Activated T-cell treated with anti-CD3 and anti-CD28 coated beads for 48 hours (primary cell): ENCODE measurements at regions not wholly inside any gene's neighbourhood (a gene's known extent, or its start where the extent isn't known, plus 50 kb on each side); places are given as distances from the start of the nearest gene placed in this dataset.
"Not testable (repeated sequence)": the region's sequence is repeated elsewhere in the genome, so short reads cannot be mapped to it uniquely, and the experiment has no call there.

Source experiments
- DNase-seq: peaks from one replicate; pipeline ENCODE4 v3.0.0-alpha.2; 2020; ENCODE audit warnings: low read depth

DNA sequence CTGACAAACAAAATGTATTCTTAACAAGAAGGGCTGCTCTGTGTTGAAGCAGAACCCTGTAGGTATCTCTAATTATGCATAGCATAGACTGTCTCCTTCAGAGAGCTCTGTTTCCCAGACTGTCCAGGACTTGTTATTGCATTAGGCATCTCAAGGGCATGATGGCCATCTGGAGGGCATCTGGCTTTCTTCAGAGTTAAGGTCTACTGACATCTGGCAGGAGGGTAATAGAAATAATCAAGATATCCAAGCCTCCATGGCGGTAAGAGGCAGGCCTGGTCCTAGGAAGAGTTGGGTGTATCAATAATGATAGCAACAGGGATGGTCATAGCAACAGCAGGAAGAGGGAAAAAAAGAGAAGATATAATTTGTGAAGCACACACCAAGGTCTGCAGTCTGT is 161.2 kb downstream of the TTC8 start:
- DNase-seq = no peak

DNA sequence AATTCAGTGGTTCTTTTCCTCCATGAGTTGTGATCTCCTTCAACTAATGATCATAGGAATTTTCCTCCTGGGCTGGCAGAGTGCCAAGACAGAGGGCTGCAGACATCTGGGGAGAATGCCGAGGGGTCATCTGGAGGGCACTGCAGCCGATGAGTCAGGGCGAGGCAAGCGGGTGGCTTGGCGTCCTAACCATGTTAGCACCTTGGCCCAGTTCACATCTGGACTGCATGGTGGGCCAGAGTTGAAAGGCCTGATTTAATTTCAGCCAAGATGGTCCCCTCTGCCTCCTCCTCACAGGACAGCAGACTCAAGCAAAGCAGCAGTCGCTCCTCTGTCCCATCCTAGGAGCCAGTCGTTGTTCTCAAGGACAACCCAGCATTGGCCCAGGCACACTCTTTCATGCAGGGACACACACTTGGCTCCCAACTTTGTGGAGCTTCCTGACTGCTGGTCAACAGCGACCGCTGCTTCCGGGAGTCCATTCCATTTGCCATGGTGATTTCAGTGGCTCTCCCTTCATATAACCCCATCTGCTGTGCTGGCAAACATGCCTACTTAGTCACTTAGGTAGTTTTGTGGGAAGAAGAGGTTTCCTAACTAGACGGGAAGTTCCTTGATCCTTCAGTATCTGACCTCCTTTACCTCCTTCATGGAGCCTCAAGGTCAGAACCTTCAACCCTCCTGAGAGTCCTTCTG is 161.8 kb downstream of the TTC8 start:
- no peak for DNase-seq

DNA sequence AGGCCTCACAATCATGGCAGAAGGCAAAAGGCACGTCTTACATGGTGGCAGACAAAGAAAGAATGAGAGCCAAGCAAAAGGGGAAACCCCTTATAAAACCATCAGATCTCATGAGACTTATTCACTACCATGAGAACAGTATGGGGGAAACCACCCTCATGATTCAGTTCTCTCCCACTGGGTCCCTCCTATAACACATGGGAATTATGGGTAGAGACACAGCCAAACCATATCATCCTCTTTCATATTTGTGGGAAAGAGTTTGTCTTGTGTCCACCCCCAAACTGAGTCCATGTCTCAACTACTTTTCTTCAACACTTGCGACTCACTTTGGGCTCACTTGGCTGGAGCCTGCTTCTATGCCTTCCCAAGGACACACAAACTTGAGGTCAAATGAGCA is 162.5 kb downstream of the TTC8 start:
- DNase-seq = not testable (repeated sequence)

DNA sequence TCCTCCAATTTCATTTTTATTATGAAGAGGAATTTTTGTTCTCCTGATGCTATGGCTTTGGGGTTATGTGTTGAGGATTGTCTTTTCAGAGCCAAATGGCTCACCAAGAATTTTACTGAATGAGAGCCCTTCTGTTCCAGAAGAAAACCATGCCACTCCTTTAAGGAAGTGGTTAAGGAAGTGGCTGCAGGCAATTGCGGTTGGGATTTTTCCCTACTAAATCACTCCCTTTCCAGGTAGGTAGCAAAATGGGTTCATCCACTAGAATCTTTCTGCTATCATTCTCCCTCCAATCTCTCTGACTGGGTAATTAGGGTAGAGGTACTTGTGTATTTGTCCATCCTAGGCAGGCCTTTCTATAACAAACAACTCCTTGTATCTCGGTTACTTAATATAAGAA is 163.1 kb downstream of the TTC8 start:
- no peak for DNase-seq

DNA sequence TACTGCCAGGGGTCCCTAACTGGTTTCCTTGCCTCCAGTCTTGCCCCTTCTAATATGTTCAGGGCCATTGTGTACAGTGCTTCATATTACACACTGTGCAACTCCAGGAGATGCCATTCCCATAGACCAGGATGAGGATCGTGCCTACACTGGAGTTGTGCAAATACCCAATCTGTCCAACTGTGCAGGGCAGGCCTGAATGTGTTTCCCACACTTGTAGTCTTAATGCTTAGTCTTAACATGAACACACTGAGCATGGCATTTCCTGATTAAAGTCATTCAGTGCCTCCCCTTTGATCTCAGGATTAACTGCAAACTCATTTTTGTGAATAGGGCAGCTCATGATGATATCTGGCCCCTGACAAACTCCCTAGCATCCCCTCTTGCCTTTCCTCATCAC is 165.5 kb downstream of the TTC8 start:
- DNase-seq = no peak

DNA sequence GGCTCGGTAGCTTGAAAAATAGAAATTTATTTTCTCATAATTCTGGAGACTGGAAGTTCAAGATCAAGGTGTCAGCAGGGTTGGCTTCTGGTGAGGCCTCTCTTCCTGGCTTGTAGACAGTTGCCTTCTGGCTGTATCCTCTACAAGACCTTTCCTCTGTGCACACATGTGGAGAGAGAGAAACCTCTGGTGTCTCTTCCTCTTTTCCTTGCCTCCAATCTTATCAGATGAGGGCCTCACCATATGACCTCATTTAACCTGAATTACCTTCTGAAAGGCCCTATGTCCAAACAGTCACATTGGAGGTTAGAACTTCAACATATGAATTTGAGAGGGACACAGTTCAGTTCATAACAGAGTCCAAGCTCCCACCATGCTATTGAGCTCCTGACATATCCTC is 166.4 kb downstream of the TTC8 start:
- no peak for DNase-seq

DNA sequence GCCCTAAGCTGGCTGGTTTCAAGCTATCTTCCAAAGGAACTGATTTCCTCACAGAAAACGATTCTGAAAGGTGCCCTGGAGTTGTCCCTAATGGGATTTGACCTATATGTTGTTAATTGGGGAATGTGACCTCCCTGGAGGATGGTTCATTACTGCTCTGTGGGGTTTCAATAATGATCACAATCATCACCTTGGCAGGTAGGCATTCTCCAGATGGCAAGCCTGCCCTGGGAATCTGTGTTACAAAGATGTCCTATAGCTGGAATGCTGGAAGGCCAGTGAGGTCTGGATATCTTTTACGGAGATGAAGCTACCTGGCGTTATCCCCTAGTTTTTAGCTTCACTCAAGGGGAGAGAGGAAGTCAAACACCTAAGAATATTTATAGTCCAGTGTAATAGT is 167.6 kb downstream of the TTC8 start:
- DNase-seq = no peak

DNA sequence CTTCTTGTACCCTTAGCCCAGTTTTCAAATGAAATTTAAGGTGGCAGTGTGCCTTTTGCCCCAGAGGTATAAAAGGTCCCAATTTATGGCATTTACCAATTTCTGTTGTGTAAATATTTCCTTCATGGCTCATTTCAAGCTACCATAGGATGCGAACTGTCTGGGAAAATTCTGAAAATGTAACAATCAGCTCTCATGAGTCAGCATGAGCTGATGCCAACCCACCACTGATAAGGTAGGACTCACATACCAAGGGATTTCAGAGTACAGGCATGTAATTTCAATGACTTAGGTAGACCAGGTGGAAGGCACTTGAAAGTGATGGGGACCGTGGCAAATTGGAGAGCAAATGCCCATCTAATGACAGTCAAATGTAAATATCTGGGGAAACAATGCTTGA is 169.5 kb downstream of the TTC8 start:
- no peak for DNase-seq

DNA sequence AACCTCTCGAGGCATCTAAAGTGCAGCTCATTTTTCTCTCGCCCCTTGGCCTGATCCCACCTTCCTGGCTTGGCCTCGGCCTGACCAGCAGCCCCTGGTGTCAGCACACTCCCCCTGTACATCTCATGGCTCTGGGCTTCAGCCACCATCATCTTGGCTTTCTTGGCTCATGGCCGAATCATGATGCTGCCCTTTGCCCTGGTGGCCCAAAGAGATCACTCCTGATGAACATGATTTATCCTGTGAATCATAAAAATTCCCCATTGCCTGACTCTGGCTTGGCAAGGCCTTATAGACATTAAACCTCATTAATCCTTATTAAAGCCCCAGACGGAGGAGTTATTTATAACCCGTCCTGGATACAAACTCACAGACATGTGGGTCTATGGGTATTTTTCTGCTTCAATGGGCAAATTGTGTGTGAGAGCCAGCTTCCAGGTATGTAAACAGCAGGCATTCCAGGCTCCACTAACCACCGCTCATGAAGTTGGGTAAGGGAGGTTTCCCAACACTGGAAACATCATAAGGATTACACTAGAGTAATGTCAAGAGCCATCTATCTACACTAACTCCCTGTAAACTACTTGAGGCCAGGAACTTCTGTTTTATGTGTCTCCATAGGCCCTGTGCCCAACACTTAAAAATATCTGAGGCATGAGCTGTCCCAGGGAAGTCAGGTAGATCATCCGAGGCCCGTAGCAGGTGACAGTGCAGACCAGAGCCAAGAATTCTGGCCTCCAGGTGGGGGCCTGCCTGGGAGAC is 171.2 kb downstream of the TTC8 start:
- DNase-seq = no peak

DNA sequence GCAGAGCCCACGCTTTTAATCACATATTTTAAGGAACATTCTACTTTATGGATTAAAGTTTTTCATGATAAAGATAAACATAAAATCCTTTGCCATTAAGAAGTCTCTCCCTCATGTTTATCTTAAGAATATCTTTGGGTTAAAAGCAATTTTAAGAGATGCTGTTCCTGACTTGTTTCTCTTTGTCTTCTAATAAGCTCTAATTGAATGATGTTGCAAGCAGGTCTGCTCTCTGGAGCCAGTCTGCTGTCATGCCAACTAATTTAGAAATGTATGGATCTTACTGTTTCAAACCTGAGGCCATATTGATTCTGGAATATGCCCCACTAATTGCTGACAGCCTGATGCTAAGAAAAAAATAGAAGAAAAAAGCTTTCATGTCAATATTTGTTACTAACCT is 173.6 kb downstream of the TTC8 start:
- no peak for DNase-seq

DNA sequence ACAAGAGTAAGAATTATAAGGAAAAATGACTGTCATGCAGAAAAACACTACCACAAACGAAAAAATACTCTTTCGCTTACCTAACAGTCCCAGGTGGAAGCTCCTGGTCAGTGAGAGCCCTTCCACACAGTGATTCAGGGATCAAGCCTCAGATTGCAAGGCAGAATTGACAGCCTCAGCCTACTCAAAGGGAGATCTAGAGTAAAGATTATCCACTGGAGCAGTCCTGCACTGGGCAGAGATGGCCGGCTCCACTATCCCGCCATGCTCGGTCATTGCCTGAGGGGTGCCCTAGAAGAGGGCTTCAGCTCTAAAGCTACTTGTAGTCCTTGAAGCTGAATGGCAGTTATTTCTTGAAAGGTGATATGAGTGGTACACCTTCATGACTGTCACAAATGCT is 174.7 kb downstream of the TTC8 start:
- DNase-seq = no peak

DNA sequence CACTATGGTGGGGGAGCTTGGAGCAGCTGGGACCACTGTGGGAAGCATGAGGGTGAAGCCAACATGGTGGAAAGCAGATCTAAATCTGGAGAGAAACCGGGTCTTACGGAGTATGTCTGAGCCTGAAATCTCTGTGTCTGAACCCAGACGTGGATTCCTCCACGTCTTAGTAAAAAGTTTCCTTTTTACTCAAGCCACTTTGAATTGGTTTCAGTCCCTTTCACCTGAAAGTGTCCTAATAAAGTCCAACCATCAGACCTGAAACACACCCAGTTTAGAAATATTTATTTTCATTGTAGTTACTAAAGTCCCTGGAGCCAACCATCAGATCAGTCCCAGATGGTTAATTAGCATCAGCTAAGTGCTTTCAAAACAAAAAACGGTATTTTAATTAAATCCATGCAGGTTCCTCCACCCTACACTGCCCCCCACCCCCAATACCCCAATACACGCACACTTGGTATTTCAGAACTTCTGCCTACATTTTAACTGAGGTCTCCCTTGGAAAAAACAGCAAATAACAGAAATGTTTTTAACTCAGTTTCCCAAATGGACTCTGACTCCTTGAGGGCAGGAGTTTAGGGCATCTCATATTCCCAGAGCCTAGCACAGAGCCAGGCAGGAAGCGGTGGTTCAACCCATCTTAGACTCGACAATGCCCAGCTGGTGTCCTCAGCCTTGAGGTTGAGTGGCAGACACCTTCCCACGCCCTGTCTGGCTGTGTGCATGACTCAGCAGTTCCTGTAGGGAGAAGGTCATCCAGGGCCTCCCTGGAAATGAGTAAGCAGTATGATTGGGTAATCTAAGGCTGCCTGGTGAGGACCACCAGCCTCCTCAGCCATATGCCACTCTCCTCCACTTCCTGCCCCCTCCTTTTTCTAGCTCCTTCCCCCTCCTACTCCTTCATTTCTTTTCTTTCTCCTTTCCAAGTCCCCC is 175.8 kb downstream of the TTC8 start:
- peak; percentile 43 for DNase-seq

DNA sequence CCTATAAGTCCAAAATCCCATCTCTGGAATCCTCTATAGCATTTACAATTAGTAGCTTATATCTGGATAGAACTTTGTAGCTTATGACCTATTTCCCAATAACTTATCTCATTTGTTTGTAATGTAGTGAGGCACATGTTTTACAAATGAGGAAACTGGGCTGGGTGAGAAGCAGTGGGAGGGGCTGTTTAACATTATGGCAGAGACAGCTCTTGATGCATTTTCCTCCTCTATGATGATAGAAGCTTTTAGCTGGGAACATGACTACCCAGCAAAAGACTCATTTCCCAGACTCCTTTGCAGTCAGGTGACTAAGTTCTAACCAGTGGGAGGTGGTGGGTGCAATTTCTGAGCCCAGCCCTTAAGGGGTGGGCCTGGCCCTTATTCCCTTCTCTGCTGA is 179.7 kb downstream of the TTC8 start:
- DNase-seq = no peak

DNA sequence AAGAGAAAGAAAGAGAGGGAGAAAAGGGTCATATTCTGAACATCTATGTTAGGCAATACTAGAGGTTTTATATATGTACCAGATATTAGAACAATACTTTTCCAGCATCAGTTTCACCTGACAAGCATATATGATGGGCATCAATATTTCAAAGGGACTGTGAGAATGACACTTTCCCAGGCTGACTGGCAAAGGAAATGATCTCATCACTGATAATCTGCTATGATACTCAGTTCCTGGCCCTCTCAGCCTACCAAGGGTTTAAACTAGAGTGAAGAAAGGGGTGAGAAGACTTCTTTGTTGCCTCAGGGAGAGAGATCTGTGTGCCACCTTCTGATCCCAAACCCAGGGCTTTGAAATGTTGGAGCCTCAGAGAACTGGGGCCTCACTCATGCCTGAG is 183.5 kb downstream of the TTC8 start:
- DNase-seq = no peak

DNA sequence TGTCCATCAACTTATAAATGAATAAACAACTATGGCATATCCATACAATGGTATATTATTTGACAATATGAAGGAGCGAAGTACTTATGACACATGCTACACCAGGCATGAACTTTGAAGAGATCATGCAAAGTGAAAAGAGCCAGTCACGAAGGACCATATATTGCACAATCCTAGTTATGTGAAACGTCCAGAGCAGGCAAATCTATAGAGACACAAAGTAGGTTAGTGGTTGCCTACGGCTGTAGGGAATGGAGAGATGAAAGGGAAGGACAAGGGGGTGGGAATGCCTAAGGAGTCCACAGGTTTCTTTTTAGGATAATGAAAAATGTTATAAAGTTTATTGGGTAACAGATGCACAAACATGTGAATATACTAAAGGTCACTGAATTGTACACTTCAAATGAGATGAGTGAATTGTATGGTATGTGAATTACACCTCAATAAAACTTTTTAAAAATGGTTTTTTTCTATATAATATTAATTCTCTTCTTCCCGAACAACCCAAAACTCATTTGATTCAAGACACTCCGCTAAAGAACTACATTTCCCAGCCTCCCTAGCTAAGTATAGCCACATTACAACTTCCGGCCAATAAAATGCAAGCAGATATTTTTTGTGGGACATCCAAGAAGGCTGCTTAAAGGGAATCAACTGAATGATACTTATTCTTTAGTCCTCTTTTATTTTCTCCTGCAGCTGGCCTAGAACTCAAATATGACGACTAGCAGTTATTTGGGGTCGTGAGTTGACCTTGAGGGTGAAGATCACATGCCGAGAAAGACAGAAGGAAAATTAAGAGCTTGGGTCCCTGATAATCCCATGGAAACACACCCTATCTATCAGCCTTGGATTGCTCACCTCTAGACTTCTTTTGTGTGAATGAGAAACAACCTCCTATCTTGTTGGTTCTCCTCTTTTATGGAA is 187.2 kb downstream of the TTC8 start:
- no peak for DNase-seq

DNA sequence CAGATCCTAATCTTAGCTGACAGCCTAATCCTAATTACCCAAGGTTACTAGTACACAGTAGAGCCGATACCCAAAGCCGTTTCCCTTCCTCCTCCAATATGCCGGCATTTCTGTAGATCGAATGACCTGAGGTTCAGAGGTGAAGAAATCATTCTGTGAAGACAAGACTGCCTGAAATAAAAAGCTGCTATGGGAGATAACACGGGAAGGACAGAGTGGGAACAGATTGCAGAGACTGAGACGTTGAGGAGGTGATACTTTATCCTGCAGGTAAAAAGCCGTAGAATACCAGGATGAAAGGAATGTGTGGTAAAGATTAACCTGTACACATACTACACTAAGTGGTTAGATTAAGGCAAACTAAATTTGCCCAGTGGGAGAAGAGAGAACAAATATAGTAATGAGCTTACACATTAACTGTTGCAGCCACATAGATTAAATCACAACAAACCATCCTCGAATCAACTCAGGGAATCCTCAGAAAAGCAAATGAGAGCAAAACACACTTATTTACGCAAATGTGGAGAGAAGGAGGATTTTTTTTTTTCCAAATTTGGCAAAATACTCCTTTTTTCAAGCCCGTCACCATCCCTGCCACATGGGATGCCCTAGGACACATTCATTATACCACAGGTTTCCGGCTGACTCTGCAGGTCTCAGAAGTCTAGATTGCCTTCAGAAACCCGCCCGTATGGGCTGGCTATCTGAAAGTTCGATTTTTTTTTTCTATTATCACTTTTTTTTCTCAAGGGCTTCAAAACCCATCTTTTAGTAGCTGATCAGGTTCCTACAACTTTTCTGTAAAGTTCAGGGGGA is 188.0 kb downstream of the TTC8 start:
- DNase-seq = no peak

DNA sequence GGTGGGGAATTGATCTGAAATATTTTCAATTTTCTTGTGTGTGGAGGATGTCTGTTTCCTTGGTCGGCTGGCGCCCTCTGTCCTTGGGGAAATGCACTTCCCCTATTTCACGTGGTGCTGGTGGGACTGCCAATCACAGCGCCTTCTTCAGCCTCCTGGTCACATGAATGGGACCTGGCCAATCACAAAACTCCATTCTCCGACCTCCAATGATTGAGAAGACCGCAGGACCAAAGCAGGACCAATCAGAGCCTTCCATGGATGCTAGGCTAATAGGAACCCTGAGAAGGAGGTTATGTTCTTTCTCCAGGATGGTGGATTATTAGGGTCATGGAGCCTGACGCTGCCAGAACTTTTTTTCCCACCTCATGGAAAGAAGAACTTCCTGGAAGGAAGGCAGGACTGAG is 188.7 kb downstream of the TTC8 start:
- peak; percentile 11 for DNase-seq

DNA sequence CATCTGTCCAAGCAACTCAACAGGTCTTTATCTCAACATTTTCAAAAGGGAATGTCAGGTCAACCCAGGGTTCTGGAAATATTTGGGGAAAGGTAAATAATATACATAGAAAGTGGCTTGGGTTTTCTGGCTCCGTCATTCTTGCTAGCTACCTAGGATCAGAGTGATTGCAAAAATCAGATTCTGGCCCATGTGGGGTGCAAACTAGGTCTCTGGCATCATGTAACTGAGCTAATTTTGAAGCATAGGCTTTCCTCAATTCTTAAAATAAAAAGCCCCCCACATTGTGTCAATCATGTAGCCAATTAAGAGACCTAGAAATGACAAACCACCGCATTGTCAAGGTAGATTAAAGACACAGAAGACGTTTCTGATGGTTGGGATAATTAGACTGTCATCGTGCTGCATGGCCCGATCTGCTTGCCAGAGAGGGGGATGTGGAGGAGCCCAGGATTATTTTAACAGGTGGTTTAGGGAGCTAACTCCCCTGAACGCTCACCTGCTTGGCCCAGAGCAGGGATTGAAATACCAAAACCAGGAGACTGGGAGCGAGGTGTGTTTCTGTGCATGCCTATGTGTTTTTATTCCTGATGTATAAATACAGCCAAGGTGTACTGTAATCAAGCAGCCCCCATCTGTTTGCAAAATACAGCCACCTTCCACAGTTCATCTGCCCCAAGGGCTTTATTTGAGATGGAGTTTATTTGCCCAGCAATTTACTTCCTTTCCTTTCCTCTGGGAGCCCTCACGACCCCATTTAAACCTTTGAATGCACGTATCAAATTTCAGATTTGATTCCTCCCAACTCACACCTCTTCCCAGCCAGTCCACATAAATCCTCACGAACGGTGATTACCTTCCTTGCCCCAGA is 189.5 kb downstream of the TTC8 start:
- no peak for DNase-seq

DNA sequence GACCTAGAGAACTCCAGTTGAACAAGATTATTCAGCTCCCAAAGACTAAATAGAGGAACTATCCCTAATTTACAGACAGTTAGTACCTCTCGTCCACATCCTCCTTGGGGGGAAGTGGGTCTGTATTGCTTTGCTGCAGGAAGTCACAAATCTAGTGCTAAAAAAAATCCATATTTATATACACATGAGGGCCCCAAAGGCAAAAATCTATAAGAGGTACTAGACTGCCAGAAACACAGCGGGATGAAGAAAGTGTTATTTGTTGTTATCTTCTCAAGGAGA is 190.1 kb downstream of the TTC8 start:
- DNase-seq = no peak

DNA sequence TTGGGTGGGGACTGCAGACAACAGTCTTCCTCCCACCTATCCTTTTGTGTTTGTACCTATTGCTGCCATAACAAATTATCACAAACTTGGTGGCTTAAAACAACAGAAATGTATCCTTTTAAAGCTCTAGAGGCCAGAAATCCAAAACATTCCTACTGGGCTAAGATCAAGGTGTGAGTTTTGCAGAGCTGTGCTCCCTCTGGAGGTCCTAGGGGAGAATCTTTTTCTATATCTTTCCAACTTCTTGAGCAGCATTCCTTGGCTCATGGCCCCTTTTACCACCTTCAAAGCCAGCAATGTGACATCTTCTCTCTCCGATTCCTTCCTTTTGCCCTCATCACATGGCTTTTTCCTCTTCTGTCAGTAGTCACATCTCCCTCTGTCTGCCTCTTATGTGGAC is 190.6 kb downstream of the TTC8 start:
- DNase-seq = no peak
